ENCODE measurements at regions not wholly inside any gene's neighbourhood (a gene's known extent, or its start where the extent isn't known, plus 50 kb on each side); places are given as distances from the start of the nearest gene placed in this dataset.

GRCh38 chr5:68727931-68728330 lies 365.9 kb upstream of the SLC30A5 start:
- no CpG with 5 or more reads among the region's 2 CpGs for WGBS (ENCODE audit: insufficient coverage, insufficient read length)

DNA sequence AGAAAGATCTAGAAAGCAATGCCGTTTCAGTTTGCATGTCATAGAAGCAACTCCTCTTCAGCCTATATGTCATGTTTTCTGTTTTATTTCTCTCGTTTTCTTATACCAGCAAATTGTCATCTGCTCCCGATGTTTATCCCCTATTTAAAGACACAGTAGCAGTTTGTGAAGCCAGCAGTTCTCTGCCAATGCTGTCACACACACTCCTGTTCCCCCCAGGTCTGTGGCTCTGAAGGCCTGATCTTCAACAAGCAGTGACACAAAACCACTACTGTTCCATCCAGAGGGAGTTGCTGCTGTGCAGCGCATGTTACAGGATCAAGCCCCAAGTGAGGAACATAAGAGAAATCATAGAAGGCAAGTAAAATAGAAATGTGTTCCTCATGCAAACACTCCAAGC lies 364.1 kb upstream of the SLC30A5 start:
- no peak overlapping the region for H3K4me3 ChIP-seq (ENCODE audit: low read length)
- WGBS (ENCODE audit: insufficient coverage, insufficient read length): no CpG with 5 or more reads among the region's 4 CpGs
- no peak overlapping the region for H3K27ac ChIP-seq (ENCODE audit: low read length)
- no peaks in the 10 kb centered on the region for H3K9me3 ChIP-seq (ENCODE audit: control insufficient read depth, insufficient read depth, low read length)
- H3K36me3 ChIP-seq (ENCODE audit: control insufficient read depth, insufficient read depth, low read length): no peaks in the 10 kb centered on the region
- no peak for DNase-seq (ENCODE audit: low read depth, low spot score)
- no peaks in the 10 kb centered on the region for H3K4me1 ChIP-seq (ENCODE audit: control insufficient read depth, insufficient read depth, low read length)
- no peaks in the 10 kb centered on the region for H3K27me3 ChIP-seq (ENCODE audit: control insufficient read depth, insufficient read depth, low read length)

More at GRCh38 chr5:68727931-68728330, 365.9 kb upstream of the SLC30A5 start:
- no peaks in the 10 kb centered on the region for H3K9me3 ChIP-seq (ENCODE audit: control insufficient read depth, insufficient read depth, low read length)
- no peaks in the 10 kb centered on the region for H3K36me3 ChIP-seq (ENCODE audit: control insufficient read depth, insufficient read depth, low read length)
- no peaks in the 10 kb centered on the region for H3K4me1 ChIP-seq (ENCODE audit: control insufficient read depth, insufficient read depth, low read length)
- H3K27ac ChIP-seq (ENCODE audit: low read length): no peak overlapping the region
- no peaks in the 10 kb centered on the region for H3K27me3 ChIP-seq (ENCODE audit: control insufficient read depth, insufficient read depth, low read length)
- H3K4me3 ChIP-seq (ENCODE audit: low read length): no peak overlapping the region
- DNase-seq (ENCODE audit: low read depth, low spot score): no peak

DNA sequence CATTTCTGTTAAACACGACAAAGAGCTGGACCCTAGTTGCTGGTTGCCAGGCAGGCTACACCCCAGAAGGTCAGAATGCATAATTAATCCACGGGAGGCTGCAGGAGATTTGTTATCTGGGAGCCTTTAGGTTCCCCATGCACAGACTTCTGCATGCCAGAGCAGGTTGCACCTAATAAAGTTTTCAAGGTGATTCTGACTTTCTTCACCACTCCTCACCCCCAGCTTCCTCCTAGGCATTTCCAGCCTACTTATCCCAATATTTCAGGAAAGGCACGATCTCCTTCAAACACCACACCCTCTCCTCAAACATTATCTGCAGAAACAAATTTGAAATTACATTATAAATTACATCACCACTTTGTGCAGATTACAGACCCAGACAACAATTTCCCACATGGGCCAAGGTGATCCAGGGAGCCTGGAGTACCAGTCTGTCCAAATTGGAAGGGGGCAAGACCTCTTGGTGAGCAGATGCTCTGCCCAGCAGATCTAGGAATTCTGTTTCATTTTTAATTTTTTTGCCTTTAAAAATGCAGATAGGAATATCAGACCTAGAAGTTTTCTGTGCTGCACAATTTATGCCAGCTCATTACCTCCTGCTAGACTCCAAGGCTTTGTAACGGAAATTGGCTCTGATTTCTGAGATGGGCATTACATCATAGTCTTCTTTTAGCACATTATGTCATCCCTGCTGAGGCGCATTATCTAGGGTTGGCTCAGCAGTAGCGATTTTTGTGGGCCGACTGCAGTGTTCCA lies 363.4 kb upstream of the SLC30A5 start:
- WGBS (ENCODE audit: insufficient coverage, insufficient read length): no CpG with 5 or more reads among the region's 7 CpGs
- DNase-seq (ENCODE audit: low read depth, low spot score): no peak
- no peak overlapping the region for H3K27ac ChIP-seq (ENCODE audit: low read length)
- no peaks in the 10 kb centered on the region for H3K9me3 ChIP-seq (ENCODE audit: control insufficient read depth, insufficient read depth, low read length)
- no peak overlapping the region for H3K4me3 ChIP-seq (ENCODE audit: low read length)
- H3K36me3 ChIP-seq (ENCODE audit: control insufficient read depth, insufficient read depth, low read length): no peaks in the 10 kb centered on the region
- H3K4me1 ChIP-seq (ENCODE audit: control insufficient read depth, insufficient read depth, low read length): no peaks in the 10 kb centered on the region
- no peaks in the 10 kb centered on the region for H3K27me3 ChIP-seq (ENCODE audit: control insufficient read depth, insufficient read depth, low read length)

DNA sequence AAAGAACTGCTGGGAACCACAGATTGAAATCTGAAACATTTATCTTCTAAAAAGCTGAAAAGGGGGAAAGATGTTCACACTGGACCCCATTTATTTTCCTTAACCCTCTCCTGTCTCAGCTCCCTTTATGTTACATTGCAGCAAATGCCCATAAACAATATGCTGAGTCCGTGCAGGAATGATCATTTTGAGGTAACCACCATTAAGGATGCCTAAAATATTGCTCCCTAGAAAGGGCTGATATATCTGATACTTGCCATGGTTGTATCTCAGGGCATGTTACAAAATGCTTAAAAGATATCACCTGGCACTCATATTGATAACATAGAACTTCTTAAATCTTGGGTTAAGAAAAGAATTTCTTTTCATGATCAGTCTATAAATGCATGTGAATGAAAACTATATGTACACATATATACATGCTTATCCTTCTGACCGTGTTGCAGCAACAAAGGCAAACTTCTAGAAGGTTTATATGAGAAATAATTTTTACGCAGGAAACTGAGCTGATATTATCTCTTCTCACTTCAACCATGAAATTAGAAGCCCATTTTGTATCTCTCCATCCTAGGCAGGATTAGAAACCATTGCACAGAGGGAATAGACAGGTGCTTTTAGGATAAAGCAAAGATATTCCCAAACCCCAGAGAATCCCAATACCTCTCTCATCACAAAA lies 362.7 kb upstream of the SLC30A5 start:
- no CpG with 5 or more reads among the region's 3 CpGs for WGBS (ENCODE audit: insufficient coverage, insufficient read length)
- DNase-seq (ENCODE audit: low read depth, low spot score): no peak
- no peaks in the 10 kb centered on the region for H3K36me3 ChIP-seq (ENCODE audit: control insufficient read depth, insufficient read depth, low read length)
- H3K9me3 ChIP-seq (ENCODE audit: control insufficient read depth, insufficient read depth, low read length): no peaks in the 10 kb centered on the region
- no peak overlapping the region for H3K4me3 ChIP-seq (ENCODE audit: low read length)
- no peaks in the 10 kb centered on the region for H3K27me3 ChIP-seq (ENCODE audit: control insufficient read depth, insufficient read depth, low read length)
- H3K4me1 ChIP-seq (ENCODE audit: control insufficient read depth, insufficient read depth, low read length): no peaks in the 10 kb centered on the region
- no peak overlapping the region for H3K27ac ChIP-seq (ENCODE audit: low read length)

GRCh38 chr5:68732251-68732650 lies 361.6 kb upstream of the SLC30A5 start:
- H3K36me3 ChIP-seq (ENCODE audit: control insufficient read depth, insufficient read depth, low read length): no peaks in the 10 kb centered on the region
- no peaks in the 10 kb centered on the region for H3K9me3 ChIP-seq (ENCODE audit: control insufficient read depth, insufficient read depth, low read length)
- no peak overlapping the region for H3K27ac ChIP-seq (ENCODE audit: low read length)
- no peaks in the 10 kb centered on the region for H3K27me3 ChIP-seq (ENCODE audit: control insufficient read depth, insufficient read depth, low read length)
- DNase-seq (ENCODE audit: low read depth, low spot score): no peak
- no peaks in the 10 kb centered on the region for H3K4me1 ChIP-seq (ENCODE audit: control insufficient read depth, insufficient read depth, low read length)
- H3K4me3 ChIP-seq (ENCODE audit: low read length): no peak overlapping the region

DNA sequence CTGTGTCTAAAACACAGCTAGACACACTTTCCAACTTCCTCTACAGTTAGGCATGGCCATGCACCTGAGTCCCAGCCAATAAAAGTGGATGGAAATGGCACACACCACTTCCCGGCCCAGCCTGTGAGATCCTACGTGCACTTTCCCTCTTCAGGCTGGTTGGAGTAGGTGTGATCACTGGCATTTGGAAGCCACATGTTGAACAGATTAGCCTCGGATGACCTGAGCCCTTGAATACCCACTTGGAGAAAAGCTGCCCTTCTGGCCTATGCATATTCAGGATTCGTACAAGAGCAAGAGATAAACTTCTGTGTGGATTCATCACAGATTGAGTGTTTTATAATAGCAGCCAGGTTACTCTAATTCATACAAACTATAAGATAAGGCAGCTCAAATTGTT lies 359.0 kb upstream of the SLC30A5 start:
- no peaks in the 10 kb centered on the region for H3K4me1 ChIP-seq (ENCODE audit: control insufficient read depth, insufficient read depth, low read length)
- no CpG with 5 or more reads among the region's 4 CpGs for WGBS (ENCODE audit: insufficient coverage, insufficient read length)
- no peak overlapping the region for H3K4me3 ChIP-seq (ENCODE audit: low read length)
- no peak for DNase-seq (ENCODE audit: low read depth, low spot score)
- no peaks in the 10 kb centered on the region for H3K9me3 ChIP-seq (ENCODE audit: control insufficient read depth, insufficient read depth, low read length)
- no peak overlapping the region for H3K27ac ChIP-seq (ENCODE audit: low read length)
- H3K36me3 ChIP-seq (ENCODE audit: control insufficient read depth, insufficient read depth, low read length): no peaks in the 10 kb centered on the region
- H3K27me3 ChIP-seq (ENCODE audit: control insufficient read depth, insufficient read depth, low read length): no peaks in the 10 kb centered on the region

DNA sequence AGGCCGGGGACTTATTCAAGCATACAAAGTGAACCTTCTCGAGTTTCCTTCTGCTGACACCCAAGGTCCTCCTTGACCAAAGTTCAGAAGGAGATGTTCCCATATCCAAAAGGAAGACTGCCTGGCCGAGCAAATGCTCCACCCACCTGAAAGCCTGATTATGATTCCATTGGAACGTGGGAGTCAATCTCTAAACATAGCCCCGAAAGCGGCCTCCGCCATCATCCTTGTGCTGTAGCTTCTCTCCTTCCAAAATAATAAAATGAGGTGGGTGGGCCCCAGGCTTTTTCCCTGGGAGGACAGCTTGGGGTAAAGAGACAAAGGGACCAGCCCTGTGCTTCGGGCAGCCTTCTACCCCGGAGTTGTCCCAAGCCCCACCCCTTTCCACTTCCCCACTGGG lies 355.6 kb upstream of the SLC30A5 start:
- no CpG with 5 or more reads among the region's 9 CpGs for WGBS (ENCODE audit: insufficient coverage, insufficient read length)
- no peak overlapping the region for H3K27ac ChIP-seq (ENCODE audit: low read length)
- no peaks in the 10 kb centered on the region for H3K27me3 ChIP-seq (ENCODE audit: control insufficient read depth, insufficient read depth, low read length)
- H3K36me3 ChIP-seq (ENCODE audit: control insufficient read depth, insufficient read depth, low read length): no peaks in the 10 kb centered on the region
- H3K9me3 ChIP-seq (ENCODE audit: control insufficient read depth, insufficient read depth, low read length): no peaks in the 10 kb centered on the region
- H3K4me3 ChIP-seq (ENCODE audit: low read length): no peak overlapping the region
- no peaks in the 10 kb centered on the region for H3K4me1 ChIP-seq (ENCODE audit: control insufficient read depth, insufficient read depth, low read length)
- DNase-seq (ENCODE audit: low read depth, low spot score): no peak

DNA sequence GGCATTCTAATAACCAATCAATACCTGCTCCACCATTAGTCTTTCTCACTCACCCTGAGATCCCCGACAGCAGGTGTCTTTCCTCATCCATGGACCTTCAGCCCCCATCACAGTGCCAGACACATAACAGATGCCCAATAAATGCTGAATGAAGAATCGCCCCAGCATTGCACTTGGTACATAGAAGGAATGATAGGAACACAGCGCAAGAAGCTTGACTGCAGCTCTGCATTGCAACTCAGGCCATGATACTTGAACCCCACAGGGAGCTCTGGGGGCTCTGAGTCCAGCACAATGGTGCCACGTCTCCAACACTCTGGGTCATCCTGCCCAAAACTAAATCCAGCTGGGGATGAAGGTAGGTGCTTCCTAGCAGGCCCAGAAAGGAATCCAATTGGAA lies 355.0 kb upstream of the SLC30A5 start:
- H3K27ac ChIP-seq (ENCODE audit: low read length): no peak overlapping the region
- H3K4me3 ChIP-seq (ENCODE audit: low read length): no peak overlapping the region
- H3K9me3 ChIP-seq (ENCODE audit: control insufficient read depth, insufficient read depth, low read length): no peaks in the 10 kb centered on the region
- WGBS (ENCODE audit: insufficient coverage, insufficient read length): no CpG with 5 or more reads among the region's 4 CpGs
- H3K27me3 ChIP-seq (ENCODE audit: control insufficient read depth, insufficient read depth, low read length): no peaks in the 10 kb centered on the region
- H3K36me3 ChIP-seq (ENCODE audit: control insufficient read depth, insufficient read depth, low read length): no peaks in the 10 kb centered on the region
- H3K4me1 ChIP-seq (ENCODE audit: control insufficient read depth, insufficient read depth, low read length): no peaks in the 10 kb centered on the region
- DNase-seq (ENCODE audit: low read depth, low spot score): no peak

DNA sequence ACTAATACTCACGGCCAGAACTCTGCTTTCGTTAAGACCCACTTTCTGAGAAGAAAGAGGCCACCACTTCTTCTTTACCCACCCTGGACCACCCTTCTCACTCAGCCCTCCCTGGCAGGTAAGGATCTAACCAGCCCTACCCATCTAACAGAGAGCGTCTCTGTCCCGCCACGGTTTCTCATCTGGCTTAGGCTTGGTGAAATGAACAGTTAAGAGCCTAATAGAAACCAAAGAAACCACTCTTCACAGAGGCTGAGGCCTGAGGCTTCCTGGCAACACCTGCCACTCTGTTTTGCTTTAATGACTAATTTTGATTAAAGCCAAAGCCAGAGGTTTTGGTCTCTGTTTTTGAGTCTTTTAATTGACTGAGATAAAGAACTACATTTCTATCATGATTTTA lies 354.1 kb upstream of the SLC30A5 start:
- no CpG with 5 or more reads among the region's 5 CpGs for WGBS (ENCODE audit: insufficient coverage, insufficient read length)
- Histone ChIP-seq H3K9me3 (ENCODE audit: control insufficient read depth, insufficient read depth, low read length) (no peaks in the 10 kb centered on the region), H3K4me1 (ENCODE audit: control insufficient read depth, insufficient read depth, low read length) (no peaks in the 10 kb centered on the region), H3K27me3 (ENCODE audit: control insufficient read depth, insufficient read depth, low read length) (no peaks in the 10 kb centered on the region), H3K27ac (ENCODE audit: low read length) (no peak overlapping the region), H3K36me3 (ENCODE audit: control insufficient read depth, insufficient read depth, low read length) (no peaks in the 10 kb centered on the region), H3K4me3 (ENCODE audit: low read length) (no peak overlapping the region)
- no peak for DNase-seq (ENCODE audit: low read depth, low spot score)

DNA sequence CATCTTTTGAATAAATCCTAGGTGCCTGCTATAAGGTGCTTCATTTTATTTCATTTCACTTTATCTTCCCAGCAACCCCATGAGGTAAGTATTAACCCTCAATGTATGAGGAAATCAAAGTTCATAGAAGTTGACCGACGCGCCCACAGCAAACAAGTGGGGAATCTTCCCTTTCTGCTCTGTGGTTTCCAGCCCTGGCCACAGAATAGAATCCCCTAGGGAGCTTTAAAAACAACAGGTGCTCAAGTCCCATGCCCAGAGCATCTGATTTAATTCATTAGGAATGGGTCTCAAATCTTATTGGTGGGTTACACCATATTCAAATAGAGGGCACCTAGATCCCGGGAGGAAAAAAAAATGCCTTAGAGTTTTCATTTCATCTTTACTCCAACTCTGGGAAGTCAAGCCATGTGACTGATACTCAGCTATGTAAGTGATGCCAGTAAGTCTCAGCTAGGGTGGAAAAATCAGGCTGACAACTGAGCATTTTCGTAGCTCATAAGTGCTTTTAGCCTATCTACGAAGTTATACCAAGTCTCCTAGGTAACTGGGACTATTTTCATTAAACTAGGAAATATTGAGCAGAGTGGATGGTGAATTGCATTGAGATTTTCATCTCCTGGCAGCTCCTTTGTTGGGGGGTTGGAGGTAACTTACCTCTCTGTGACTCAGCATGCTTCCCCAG lies 353.4 kb upstream of the SLC30A5 start:
- Histone ChIP-seq H3K27ac (ENCODE audit: low read length) (no peak overlapping the region), H3K27me3 (ENCODE audit: control insufficient read depth, insufficient read depth, low read length) (no peaks in the 10 kb centered on the region), H3K4me1 (ENCODE audit: control insufficient read depth, insufficient read depth, low read length) (no peaks in the 10 kb centered on the region), H3K36me3 (ENCODE audit: control insufficient read depth, insufficient read depth, low read length) (no peaks in the 10 kb centered on the region), H3K4me3 (ENCODE audit: low read length) (no peak overlapping the region), H3K9me3 (ENCODE audit: control insufficient read depth, insufficient read depth, low read length) (no peaks in the 10 kb centered on the region)
- no peak for DNase-seq (ENCODE audit: low read depth, low spot score)
- no CpG with 5 or more reads among the region's 6 CpGs for WGBS (ENCODE audit: insufficient coverage, insufficient read length)

Measured in iPS DF 6.9 (cell line).